ENCODE measurements at regions not wholly inside any gene's neighbourhood (a gene's known extent, or its start where the extent isn't known, plus 50 kb on each side); places are given as distances from the start of the nearest gene placed in this dataset.

- WGBS, 2 experiments (ENCODE audit: low coverage in 1 of 2, low lambda C conversion rate in 2 of 2, missing lambda C conversion rate in 2 of 2), result 52 to 55% methylated on average over 8 of the region's 8 CpGs
- H3K9me2 ChIP-seq (ENCODE audit: insufficient read depth), result no peaks in the 10 kb centered on the region
- H3K36me3 ChIP-seq (ENCODE audit: low read depth), result no peaks in the 10 kb centered on the region
- no peaks in the 10 kb centered on the region for H4K20me1 ChIP-seq (ENCODE audit: insufficient read depth)
- in situ Hi-C loops (cut with MboI), result loop anchor here (25.0 kb wide), 3 partner anchors 413 to 788 kb away; partner anchors contain the start of gene RUNX1
- TF ChIP-seq EZH2phosphoT487 (IDR thresholded peaks at IDR 0.05; ENCODE audit: insufficient read depth, low read depth), result no peak
- 0 out of 2 replicates have a peak, but pooled peaks cover 6% of the 10 kb centered on the region for H3K4me1 ChIP-seq (ENCODE audit: insufficient read depth)
- H3K79me2 ChIP-seq (ENCODE audit: insufficient read depth), result no peaks in the 10 kb centered on the region
- no peak overlapping the region for H3K4me2 ChIP-seq (ENCODE audit: unreplicated experiment)
- no peaks in the 10 kb centered on the region for H3K27me3 ChIP-seq (replicated peaks; ENCODE audit: insufficient read depth)
- H3K4me3 ChIP-seq, result no peak overlapping the region
- no peak overlapping the region for H3K27ac ChIP-seq
- H3K9me3 ChIP-seq (ENCODE audit: low read depth), result no peaks in the 10 kb centered on the region
- H3F3A ChIP-seq (ENCODE audit: insufficient read depth), result no peaks in the 10 kb centered on the region
- H3K9ac ChIP-seq, result no peak overlapping the region
- no peak overlapping the region for H2AFZ ChIP-seq
- no peak for DNase-seq
Observed at GRCh38 chr21:35825370-35826353, 234.7 kb downstream of the SETD4 start.

- H3K9me3 ChIP-seq (ENCODE audit: low read depth), result no peaks in the 10 kb centered on the region
- H3K9me2 ChIP-seq (ENCODE audit: insufficient read depth), result no peaks in the 10 kb centered on the region
- DNase-seq, result peak; percentile 20
- H3K27ac ChIP-seq, result no peak overlapping the region
- no peaks in the 10 kb centered on the region for H3K36me3 ChIP-seq (ENCODE audit: low read depth)
- no peaks in the 10 kb centered on the region for H3K79me2 ChIP-seq (ENCODE audit: insufficient read depth)
- 0 out of 2 replicates have a peak, but pooled peaks cover 6% of the 10 kb centered on the region for H3K4me1 ChIP-seq (ENCODE audit: insufficient read depth)
- in situ Hi-C loops (cut with MboI), result no loop called here
- H3K9ac ChIP-seq, result no peak overlapping the region
- H3F3A ChIP-seq (ENCODE audit: insufficient read depth), result no peaks in the 10 kb centered on the region
- H3K27me3 ChIP-seq (replicated peaks; ENCODE audit: insufficient read depth), result no peaks in the 10 kb centered on the region
- H3K4me2 ChIP-seq (ENCODE audit: unreplicated experiment), result no peak overlapping the region
- H2AFZ ChIP-seq, result no peak overlapping the region
- TF ChIP-seq EZH2phosphoT487 (IDR thresholded peaks at IDR 0.05; ENCODE audit: insufficient read depth, low read depth) (no peak), EZH2 (IDR thresholded peaks at IDR 0.05; ENCODE audit: insufficient read depth, poor library complexity, severe bottlenecking) (no peak)
- no peaks in the 10 kb centered on the region for H4K20me1 ChIP-seq (ENCODE audit: insufficient read depth)
- 74 to 82% methylated on average over 3 of the region's 3 CpGs for WGBS, 2 experiments (ENCODE audit: low coverage in 1 of 2, low lambda C conversion rate in 2 of 2, missing lambda C conversion rate in 2 of 2)
- H3K4me3 ChIP-seq, result no peak overlapping the region
Observed at GRCh38 chr21:35824136-35824535, 236.2 kb downstream of the SETD4 start.

- no peak overlapping the region for H3K4me2 ChIP-seq (ENCODE audit: unreplicated experiment)
- H3K79me2 ChIP-seq (ENCODE audit: insufficient read depth), result no peaks in the 10 kb centered on the region
- no peaks in the 10 kb centered on the region for H3K4me1 ChIP-seq (ENCODE audit: insufficient read depth)
- no peak overlapping the region for H3K9ac ChIP-seq
- H2AFZ ChIP-seq, result no peak overlapping the region
- no peaks in the 10 kb centered on the region for H3K9me3 ChIP-seq (ENCODE audit: low read depth)
- no peaks in the 10 kb centered on the region for H3F3A ChIP-seq (ENCODE audit: insufficient read depth)
- H3K36me3 ChIP-seq (ENCODE audit: low read depth), result no peaks in the 10 kb centered on the region
- no peaks in the 10 kb centered on the region for H4K20me1 ChIP-seq (ENCODE audit: insufficient read depth)
- no peak overlapping the region for H3K4me3 ChIP-seq
- no peaks in the 10 kb centered on the region for H3K27me3 ChIP-seq (replicated peaks; ENCODE audit: insufficient read depth)
- no peak for DNase-seq
- in situ Hi-C loops (cut with MboI), result no loop called here
- WGBS, 2 experiments (ENCODE audit: low coverage in 1 of 2, low lambda C conversion rate in 2 of 2, missing lambda C conversion rate in 2 of 2), result 85 to 88% methylated on average over 12 of the region's 12 CpGs
- no peaks in the 10 kb centered on the region for H3K9me2 ChIP-seq (ENCODE audit: insufficient read depth)
- TF ChIP-seq EZH2phosphoT487 (IDR thresholded peaks at IDR 0.05; ENCODE audit: insufficient read depth, low read depth), result no peak
- no peak overlapping the region for H3K27ac ChIP-seq
Observed at GRCh38 chr21:35819134-35819533, 241.2 kb downstream of the SETD4 start.

- H3K4me2 ChIP-seq (ENCODE audit: unreplicated experiment), result no peak overlapping the region
- H2AFZ ChIP-seq, result no peak overlapping the region
- TF ChIP-seq EZH2 (IDR thresholded peaks at IDR 0.05; ENCODE audit: insufficient read depth, poor library complexity, severe bottlenecking), result no peak
- no peak for TF ChIP-seq EZH2phosphoT487 (IDR thresholded peaks at IDR 0.05; ENCODE audit: insufficient read depth, low read depth)
- no peak overlapping the region for H3K27ac ChIP-seq
- H3F3A ChIP-seq (ENCODE audit: insufficient read depth), result no peaks in the 10 kb centered on the region
- no peaks in the 10 kb centered on the region for H3K27me3 ChIP-seq (replicated peaks; ENCODE audit: insufficient read depth)
- DNase-seq, result no peak
- no peaks in the 10 kb centered on the region for H3K9me3 ChIP-seq (ENCODE audit: low read depth)
- H3K9ac ChIP-seq, result no peak overlapping the region
- H3K79me2 ChIP-seq (ENCODE audit: insufficient read depth), result no peaks in the 10 kb centered on the region
- H4K20me1 ChIP-seq (ENCODE audit: insufficient read depth), result no peaks in the 10 kb centered on the region
- in situ Hi-C loops (cut with MboI), result no loop called here
- H3K4me1 ChIP-seq (ENCODE audit: insufficient read depth), result no peaks in the 10 kb centered on the region
- H3K36me3 ChIP-seq (ENCODE audit: low read depth), result no peaks in the 10 kb centered on the region
- no peak overlapping the region for H3K4me3 ChIP-seq
- H3K9me2 ChIP-seq (ENCODE audit: insufficient read depth), result no peaks in the 10 kb centered on the region
- 54 to 72% methylated on average over 7 to 8 of the region's 8 CpGs for WGBS, 2 experiments (ENCODE audit: low coverage in 1 of 2, low lambda C conversion rate in 2 of 2, missing lambda C conversion rate in 2 of 2)
Observed at GRCh38 chr21:35818597-35818996, 241.7 kb downstream of the SETD4 start.
